ENCODE measurements at regions not wholly inside any gene's neighbourhood (a gene's known extent, or its start where the extent isn't known, plus 50 kb on each side); places are given as distances from the start of the nearest gene placed in this dataset.
"Not testable (repeated sequence)": the region's sequence is repeated elsewhere in the genome, so short reads cannot be mapped to it uniquely, and the experiment has no call there.

GRCh38 chr5:173667702-173668101 is 51.3 kb upstream of the BOD1 start:
- no peak for DNase-seq (ENCODE audit: extremely low read depth in 1 of 2, low read depth in 1 of 2)

GRCh38 chr5:173668245-173668800 is 51.9 kb upstream of the BOD1 start:
- no peak for DNase-seq (ENCODE audit: extremely low read depth in 1 of 2, low read depth in 1 of 2)

- DNase-seq (ENCODE audit: extremely low read depth in 1 of 2, low read depth in 1 of 2) = no peak
Observed at GRCh38 chr5:173668910-173669309, 52.5 kb upstream of the BOD1 start.

GRCh38 chr5:173669483-173669882 is 53.0 kb upstream of the BOD1 start:
- DNase-seq (ENCODE audit: extremely low read depth in 1 of 2, low read depth in 1 of 2) = no peak

- DNase-seq (ENCODE audit: extremely low read depth in 1 of 2, low read depth in 1 of 2) = no peak
Observed at GRCh38 chr5:173670130-173670651, 53.7 kb upstream of the BOD1 start.

- DNase-seq (ENCODE audit: extremely low read depth in 1 of 2, low read depth in 1 of 2) = no peak
Observed at GRCh38 chr5:173670791-173671120, 54.3 kb upstream of the BOD1 start.

GRCh38 chr5:173671121-173671949 is 54.9 kb upstream of the BOD1 start:
- DNase-seq (ENCODE audit: extremely low read depth in 1 of 2, low read depth in 1 of 2) = no peak

GRCh38 chr5:173672166-173672565 is 55.7 kb upstream of the BOD1 start:
- no peak for DNase-seq (ENCODE audit: extremely low read depth in 1 of 2, low read depth in 1 of 2)

- DNase-seq (ENCODE audit: extremely low read depth in 1 of 2, low read depth in 1 of 2) = no peak
Observed at GRCh38 chr5:173672891-173673290, 56.4 kb upstream of the BOD1 start.

GRCh38 chr5:173673295-173674101 is 57.0 kb upstream of the BOD1 start:
- no peak for DNase-seq (ENCODE audit: extremely low read depth in 1 of 2, low read depth in 1 of 2)

GRCh38 chr5:173675287-173675996 is 59.0 kb upstream of the BOD1 start:
- DNase-seq (ENCODE audit: extremely low read depth in 1 of 2, low read depth in 1 of 2) = no peak

GRCh38 chr5:173676375-173676774 is 59.9 kb upstream of the BOD1 start:
- DNase-seq (ENCODE audit: extremely low read depth in 1 of 2, low read depth in 1 of 2) = no peak

GRCh38 chr5:173677125-173677672 is 60.7 kb upstream of the BOD1 start:
- DNase-seq (ENCODE audit: extremely low read depth in 1 of 2, low read depth in 1 of 2) = no peak

- no peak for DNase-seq (ENCODE audit: extremely low read depth in 1 of 2, low read depth in 1 of 2)
Observed at GRCh38 chr5:173679909-173680630, 63.6 kb upstream of the BOD1 start.

- DNase-seq (ENCODE audit: extremely low read depth in 1 of 2, low read depth in 1 of 2) = no peak
Observed at GRCh38 chr5:173680660-173681242, 64.3 kb upstream of the BOD1 start.

- no peak for DNase-seq (ENCODE audit: extremely low read depth in 1 of 2, low read depth in 1 of 2)
Observed at GRCh38 chr5:173682313-173682712, 65.9 kb upstream of the BOD1 start.

- DNase-seq (ENCODE audit: extremely low read depth in 1 of 2, low read depth in 1 of 2) = not testable (repeated sequence)
Observed at GRCh38 chr5:173684535-173684934, 68.1 kb upstream of the BOD1 start.

- no peak for DNase-seq (ENCODE audit: extremely low read depth in 1 of 2, low read depth in 1 of 2)
Observed at GRCh38 chr5:173686950-173687349, 70.5 kb upstream of the BOD1 start.

- no peak for DNase-seq (ENCODE audit: extremely low read depth in 1 of 2, low read depth in 1 of 2)
Observed at GRCh38 chr5:173688703-173689102, 72.3 kb upstream of the BOD1 start.

Data from stimulated activated CD8-positive, alpha-beta memory T cell treated with anti-CD3 and anti-CD28 coated beads, Interleukin-7, amount 100 ng/mL, for 48 hours (primary cell).